Fibroblast of skin of right biceps (primary cell): ENCODE measurements at regions not wholly inside any gene's neighbourhood (a gene's known extent, or its start where the extent isn't known, plus 50 kb on each side); places are given as distances from the start of the nearest gene placed in this dataset.

ENCODE experiments used
- DNase-seq: peaks from one replicate; pipeline ENCODE4 v3.0.0-alpha.2; 2013

DNA sequence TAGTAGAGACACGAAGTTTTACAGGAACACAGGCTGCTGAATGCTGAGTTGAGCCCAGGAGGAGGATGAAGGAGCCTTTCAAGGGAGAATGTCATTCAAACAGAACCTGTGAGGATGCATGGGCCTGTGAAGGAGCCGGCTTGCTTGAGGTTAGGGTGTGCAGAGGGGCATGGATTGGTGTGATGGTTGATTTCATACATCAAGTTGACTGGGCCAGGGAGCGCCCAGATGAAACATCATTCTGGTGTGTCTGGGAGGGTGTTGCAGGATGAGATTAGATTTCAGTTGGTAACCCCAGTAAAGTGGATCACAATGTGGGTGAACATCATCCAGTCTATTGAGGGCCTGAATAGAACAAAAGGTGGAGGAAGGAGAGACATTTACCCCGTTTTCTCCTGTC lies 243.6 kb downstream of the EDEM1 start:
- no peak for DNase-seq

DNA sequence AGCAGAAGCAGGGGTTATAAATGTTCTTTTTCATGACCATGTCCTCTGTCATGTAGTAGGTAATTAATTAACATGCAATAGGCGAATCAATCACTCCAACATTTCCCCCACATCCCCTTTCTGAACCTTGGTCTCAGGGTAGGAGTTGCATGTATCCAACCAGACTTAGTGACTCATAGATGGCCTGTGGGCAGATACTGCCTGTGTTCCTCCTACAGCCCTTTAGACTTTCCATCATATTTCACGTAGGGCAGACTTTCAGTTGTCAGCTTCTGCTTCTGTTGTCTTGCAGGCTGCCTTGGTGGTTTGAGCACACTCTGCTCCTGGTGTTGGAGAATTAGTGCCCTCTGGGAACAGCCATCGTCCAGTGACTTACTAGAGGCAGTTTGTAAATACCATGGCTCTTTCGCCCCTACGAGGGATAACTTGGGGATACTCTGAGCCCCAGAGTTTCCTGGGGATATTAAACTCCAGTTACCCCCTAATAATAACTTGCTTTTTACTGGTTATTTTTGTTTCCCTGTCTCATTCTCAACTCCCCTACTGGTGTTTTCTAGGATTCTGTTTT lies 244.4 kb downstream of the EDEM1 start:
- no peak for DNase-seq

DNA sequence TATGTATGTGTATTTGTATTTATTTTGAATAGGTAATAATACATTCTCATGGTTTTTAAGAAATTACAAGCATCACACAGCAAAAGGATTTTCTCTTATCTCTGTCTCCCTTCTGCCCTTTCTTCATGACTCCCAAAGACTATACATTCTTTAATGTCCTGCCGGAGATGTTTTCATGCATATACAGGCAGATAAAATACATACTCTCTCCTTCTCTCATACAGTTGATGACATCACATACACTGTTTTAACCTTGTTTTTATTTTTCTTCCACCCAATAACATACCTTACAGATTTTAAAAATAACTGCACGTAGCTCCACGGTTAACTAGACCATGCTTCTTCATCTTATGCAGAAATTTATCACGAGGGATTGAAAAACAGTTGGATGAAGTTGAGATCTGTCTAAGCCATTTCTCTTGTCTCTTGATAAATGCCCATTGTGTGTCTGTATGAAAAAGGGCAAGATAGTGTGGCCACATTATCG lies 249.8 kb downstream of the EDEM1 start:
- DNase-seq: no peak

DNA sequence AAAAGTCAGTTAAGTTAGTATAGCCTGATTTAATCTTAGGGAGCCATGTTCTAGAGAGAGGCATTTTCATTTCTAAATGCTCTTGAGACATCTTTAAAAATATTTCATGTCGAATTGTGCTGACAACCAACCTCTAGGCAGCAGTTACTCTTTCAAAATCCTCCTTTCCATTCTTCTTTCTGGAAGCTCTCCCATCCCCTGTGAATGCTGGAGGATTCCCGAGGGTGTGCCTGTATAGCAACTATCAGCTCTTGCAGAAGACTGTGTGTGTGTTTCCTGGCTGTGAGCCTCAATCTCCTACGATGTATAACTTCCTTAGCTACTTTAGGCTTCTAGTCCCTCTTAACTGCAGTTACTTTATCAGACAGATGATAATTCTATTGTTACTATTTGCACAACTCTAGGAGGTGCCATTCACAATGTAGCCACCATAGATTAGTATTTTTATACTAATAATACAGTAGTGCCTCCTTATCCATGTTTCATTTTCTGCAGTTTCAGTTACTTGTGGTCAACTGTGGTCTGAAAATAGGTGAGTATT lies 250.3 kb downstream of the EDEM1 start:
- DNase-seq: no peak

DNA sequence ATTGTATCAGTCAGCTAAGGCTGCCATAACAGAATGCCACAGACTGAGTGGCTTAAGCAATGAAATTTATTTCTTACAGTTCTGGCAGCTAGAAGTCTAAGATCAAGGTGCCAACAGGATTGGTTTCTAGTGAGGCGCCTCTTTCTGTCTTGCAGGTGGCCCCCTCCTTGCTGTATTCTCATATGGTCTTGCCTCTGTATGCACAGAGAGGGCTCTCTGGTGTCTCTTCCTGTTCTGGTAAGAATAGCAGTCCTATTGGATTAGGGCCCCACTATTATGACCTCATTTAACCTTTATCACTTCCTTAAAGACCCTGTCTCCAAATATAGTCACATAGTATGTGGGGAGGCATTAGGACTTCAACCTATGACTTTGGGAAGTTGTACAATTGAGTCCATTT lies 253.9 kb downstream of the EDEM1 start:
- no peak for DNase-seq

DNA sequence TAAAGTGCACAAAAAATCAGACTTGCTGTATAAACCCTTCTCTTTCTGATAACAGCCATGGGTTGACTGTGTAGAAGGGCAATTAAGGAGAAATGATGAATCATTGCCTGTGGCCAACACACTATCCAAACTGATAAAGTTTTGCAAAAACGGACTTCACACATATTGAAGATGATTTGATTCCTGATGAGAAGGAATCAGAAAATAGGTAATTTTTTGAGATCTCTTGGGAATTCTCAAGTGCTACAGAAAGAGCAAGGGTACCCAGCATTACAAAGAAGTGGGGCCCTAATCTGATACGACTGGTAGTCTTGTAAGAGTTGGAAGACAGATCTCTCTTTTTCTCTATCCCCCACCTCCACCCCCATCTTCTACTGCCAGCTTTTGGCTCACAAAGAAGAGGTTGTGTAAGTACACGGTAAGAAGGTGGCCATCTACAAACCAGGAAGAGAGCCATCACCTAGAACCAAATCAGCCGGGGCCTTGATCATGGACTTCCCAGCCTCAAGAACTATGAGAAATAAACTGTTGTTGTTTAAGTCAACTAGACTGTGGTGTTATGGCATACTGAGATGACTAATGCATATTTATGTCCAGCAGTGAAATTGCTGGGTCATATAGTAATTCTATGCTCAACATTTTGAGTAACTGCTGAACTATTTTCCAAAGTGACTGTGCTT lies 254.7 kb downstream of the EDEM1 start:
- DNase-seq: peak; percentile 0

DNA sequence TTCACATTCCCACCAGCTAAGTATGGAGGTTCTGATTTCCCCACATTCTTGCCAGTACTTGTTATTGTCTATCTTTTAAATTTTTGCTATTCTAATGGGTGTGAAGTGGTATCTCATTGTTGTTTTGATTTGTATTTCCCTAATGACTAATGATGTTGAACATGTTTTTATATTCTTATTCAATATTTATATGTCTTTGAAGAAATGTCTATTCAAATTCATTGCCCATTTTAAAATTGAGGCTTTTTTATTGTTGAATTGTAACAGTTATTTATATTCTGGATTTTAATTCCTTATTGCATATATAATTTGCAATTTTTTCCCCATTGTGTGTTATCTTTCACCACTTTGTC lies 255.3 kb downstream of the EDEM1 start:
- no peak for DNase-seq

DNA sequence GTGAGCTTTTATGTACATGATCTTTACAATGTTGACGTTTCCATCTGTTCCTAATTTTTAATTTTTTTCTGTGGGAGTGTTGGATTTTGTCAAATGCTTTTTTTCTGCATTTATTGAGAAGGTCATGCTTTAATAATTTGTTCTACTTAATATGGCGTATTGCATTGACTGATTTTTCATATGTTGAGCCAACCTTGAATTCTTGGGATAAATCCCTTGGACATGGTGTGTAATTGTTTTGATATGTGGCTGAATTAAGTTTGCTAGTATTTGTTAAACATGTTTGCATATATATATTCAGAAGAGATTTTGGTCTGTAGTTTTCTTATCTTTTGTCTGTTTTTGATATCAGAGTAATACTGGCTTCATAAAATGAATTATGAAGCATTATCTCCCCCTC lies 256.7 kb downstream of the EDEM1 start:
- no peak for DNase-seq

DNA sequence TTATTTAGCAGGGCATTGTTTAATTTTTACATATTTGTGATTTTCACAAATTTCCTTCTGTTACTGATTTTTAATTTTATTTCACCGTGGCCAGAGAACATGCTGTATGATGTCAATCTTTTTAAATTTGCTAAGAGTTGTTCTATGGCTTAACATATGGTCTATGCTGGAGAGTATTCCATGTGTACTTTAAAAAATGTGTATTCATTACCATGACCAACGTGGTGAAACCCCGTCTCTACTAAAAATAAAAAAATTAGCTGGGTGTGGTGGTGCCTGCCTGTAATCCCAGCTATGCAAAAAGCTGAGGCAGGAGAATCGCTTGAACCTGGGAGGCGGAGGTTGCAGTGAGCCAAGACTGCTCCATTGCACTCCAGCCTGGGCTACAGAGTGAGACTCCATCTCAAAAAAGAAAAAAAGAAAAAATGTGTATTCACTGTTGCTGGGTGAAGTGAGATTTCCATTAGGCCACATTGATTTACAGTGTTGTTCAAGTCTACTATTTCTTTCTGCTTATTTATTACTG lies 258.2 kb downstream of the EDEM1 start:
- DNase-seq: no peak

DNA sequence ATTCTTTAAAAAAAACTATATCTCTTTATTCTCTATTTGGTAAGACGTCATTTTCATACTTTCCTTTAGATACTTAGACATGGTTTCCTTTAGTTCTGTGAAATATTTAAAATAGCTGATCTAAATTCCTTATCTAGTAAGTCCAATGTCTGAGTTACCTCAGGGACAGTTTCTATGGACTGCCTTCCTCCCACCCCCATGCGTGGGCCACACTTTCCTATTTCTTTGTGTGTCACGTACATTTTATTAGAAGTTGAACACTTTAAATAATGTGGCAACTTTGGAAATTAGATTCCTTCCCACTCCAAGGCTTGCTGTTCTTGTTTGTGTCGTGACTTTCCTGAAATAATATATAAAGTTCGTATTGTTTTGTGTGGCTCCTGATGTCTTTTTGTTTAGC lies 260.7 kb downstream of the EDEM1 start:
- no peak for DNase-seq

DNA sequence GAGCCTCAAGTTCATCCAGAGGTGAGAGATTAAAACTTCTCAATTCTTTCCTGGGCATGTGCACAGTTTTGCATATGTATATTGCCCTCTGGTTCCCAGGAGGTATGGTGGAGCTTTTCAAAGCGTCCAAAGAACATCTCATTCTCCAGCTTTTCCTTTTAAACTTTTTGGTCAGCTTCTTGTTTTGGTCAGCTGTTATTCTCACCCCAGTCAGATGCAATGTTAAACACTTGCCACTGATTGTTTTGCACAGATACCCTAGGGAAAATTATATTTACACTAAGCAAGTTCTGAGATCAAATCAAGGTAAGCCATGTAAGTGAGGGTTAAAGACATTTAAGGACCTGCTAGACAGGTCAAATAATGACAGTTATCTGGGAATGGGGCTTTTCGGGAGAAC lies 261.3 kb downstream of the EDEM1 start:
- no peak for DNase-seq

DNA sequence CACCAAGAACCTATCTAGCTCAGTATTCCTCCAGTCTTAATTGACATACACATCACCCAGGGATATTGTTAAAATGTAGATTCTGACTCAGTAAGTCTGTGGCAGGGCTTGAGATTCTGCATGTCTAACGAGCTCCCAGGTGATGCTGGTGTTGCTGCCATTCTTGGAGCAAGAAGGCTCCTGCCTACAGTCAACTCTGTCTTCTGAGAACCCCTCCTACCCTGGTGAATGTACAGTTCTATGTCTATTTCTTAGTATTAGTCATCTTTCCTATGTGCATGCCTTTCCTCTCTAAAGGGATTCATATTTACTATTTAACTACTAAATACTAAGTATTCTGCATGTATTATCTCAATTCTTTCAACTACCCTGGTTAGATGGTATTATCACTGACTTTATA lies 268.7 kb downstream of the EDEM1 start:
- no peak for DNase-seq

DNA sequence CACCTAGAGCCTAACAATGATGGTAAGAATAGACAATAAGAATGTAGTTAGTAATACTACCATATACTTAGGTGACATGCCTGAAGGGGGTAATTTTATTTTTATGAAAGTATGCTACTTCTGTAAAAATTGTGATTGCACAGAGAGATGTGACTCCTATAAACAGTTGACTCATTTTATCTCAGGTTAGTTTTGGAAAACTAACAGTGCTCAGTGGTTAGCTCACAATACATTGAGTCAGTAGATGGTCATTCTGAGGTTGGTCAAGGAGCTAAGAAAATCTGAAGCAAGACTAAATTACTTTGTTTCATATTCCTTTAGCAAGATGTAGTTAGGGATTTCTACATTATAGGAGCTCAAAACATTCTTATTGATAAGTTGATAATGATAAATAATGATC lies 271.0 kb downstream of the EDEM1 start:
- no peak for DNase-seq

DNA sequence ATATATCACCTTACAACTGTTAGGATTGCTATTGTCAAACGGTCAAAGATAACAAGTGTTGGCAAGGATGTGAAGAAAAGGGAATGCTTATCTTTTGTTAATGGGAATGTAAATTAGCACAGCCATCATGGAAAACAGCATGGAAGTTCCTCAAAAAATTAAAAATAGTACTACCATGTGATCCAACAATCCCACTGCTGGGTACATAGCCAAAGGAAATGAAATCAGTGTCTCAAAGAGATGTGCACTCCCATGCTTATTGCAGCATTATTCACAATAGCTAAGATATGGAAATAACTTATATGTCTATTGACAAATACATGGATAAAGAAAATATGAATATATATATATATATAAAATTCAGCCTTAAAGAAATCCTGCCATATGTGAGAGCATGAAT lies 274.6 kb downstream of the EDEM1 start:
- DNase-seq: no peak

DNA sequence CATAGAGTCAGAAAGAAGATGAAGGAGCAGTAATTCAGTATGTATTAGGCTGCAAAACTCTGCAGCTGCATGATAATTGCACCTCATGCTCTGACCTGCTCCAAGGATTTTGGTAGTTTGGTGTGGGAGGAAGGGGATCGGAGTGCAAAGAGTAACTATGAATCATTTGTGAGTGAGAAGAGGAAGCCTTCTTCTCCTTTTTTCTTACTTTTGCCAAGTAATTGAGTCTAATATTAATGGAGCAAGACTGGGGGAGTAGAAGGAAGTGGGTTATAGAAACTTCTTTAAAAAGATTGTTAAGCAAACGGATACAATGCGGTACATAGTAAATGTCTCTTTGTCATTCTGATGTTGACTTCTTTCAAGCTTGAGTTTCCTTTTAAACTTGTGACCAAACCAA lies 276.5 kb downstream of the EDEM1 start:
- no peak for DNase-seq

DNA sequence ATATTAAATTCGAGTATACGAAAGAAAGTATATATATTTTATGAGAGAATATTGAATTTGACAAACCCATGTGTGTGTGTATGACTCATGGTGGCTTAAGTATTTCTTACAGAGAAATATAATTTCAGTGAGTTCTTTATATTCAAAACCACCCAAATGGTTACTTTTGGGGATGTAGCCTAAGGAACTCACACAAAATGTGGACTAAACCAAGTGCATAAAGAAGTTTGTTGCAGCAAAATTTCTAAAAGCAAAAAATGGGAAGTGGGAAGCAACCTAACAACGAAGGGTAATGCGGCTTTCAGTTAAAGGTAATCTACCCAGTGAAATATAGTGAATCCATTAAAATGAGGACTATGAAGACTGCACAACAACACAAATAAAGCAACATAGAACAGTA lies 277.1 kb downstream of the EDEM1 start:
- DNase-seq: no peak

DNA sequence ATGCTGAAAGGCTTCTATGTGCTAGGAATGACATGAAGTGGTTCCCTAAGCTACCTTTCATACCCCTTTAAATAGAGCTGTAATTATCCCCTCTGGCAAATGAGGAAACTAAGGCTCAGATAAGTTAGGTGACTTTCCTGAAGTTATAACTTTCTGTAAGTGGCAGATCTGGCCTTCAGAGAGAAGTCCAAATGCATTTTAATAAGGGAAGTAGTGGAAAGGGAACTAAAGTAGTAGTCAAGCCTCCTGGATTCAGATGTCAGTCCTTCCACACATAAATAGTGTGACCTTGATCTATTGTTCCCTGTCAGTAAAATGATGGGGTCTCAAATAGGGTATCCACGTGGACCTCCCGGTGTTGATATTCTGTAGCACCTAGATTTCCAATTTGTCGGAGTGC lies 277.7 kb downstream of the EDEM1 start:
- DNase-seq: no peak

DNA sequence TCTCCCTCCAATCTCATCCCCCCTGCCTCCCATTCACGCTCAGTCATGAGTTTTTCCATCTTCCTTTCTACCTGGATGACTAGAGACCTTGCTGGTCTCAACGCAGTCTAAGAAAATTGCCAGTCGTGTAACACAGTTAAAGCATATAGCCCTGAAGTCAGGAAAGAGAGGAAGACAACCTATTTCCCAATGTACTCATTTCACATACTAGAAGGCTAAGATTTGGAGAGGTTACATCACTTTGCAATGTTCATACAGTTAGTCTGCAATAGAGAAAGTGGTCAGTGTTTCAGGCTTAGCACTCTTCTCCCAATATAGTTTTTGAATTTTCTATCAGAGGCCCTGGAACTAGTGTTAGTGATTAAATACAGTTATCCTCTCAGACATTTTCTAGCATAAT lies 278.6 kb downstream of the EDEM1 start:
- DNase-seq: no peak

DNA sequence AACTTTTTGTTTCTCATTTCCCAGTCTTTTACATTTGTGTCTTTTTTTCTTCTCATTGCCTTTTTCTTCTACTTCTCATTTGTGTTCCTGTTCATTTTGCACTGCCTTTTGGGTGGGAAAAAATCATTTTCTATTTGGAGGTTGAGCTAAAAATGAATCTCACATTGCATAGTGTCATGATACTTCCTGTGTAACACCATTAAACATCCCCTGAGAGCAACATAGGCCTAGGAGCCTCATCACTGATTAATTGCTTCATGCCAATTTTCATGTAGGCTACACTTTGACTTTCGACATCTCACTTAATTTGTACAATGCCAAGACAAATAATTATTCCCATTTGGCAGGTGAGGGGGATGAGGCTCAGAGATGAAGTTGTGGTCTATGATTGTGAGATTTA lies 279.2 kb downstream of the EDEM1 start:
- DNase-seq: no peak

DNA sequence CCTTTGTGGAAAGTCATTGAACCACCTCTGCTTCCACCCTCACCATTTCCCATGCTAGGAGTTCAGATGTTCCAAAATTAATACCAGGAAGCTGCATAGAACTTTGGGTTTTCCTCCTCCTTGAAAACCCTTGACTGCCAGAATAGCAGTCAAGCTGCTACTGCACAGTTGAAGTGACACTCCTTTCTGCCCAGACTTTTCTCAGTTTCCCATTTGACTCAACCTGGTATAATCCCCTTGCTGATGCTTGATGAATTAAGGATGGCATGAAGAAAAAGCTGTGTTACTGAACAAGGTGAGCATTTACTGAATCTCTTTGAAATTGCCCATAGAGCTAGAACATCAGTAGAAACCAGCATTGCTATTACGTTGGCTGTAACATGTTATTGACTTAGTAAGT lies 286.0 kb downstream of the EDEM1 start:
- no peak for DNase-seq

DNA sequence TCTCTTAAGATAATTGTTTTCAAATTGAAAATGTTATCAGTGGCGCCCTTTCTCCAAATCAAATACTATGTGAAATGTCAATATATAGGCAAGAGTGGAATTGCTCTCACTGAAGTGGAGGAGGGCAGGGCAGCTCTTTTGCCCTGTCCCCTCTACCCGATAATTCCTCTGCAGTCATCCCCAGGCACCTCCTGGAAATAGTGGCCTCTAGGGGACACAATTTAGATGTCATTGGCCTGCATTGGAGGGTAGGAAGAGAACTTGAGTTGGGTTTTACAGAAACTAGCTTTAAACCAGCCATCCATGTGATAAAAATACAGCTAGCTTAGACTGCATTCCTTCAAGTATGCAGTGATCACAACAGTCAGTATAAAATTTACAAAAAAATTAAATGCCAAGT lies 288.9 kb downstream of the EDEM1 start:
- no peak for DNase-seq

DNA sequence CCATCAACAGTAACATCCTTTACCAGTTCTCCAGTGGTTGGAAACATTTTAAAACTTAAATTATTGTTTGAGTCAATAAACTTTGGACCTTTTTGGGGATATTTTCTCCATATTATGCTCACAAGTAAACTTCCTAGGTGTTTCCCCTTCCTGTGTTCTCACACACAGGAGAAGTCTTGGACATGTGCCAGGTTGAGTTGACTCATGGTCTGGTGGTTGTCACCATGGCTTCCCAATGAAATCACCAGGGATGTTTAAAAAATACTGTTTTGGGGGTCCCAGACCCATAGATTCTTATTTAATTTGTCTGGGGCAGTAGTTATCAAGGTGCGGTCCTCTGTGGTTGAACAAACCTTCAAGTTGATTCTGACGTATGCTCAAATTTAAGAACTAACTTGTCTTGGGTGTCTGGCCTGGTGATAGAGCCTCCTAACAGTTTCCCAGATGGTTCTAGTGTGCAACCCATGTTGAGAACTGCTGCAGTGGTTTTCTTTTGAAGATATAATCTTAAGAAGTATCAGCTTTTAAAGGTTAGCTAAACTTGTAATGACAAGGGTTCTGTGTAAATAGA lies 291.8 kb downstream of the EDEM1 start:
- peak; percentile 7 for DNase-seq

DNA sequence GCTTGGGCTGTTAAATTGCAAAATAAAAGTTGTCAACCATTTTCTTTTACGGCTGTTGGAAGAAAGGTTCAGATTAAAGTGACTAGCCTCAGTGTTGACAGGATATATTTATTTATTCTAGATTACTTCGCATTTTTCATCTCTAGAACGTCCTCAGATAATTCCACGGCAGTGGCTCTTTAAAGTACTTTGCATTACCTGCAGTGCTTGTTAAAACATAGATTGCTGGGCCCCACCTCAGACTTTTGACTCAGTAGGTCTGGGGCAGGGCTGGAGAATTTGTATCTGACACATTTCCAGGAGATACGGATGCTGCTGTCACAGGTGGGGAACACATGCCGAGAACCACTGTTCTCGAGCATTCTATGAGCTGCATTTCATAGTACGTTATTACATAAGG lies 292.7 kb downstream of the EDEM1 start:
- no peak for DNase-seq

DNA sequence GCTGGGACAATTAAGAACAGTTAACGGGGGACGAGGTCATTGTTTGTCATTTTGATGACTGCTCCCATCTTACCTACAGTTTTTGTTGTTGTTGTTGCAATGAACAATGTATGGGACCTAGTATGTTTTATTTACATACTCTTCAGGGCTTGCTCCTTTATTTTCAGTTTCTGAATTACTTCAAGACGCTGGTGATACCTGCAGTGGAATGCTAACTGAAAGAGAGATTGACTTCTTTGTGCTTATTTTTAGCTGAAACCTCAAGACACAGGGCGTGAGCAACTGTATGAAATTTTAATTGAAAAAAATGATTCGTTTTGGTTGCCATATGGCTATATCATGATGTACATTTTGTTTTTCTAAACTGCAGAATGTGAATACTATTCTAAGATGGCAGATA lies 297.9 kb downstream of the EDEM1 start:
- no peak for DNase-seq
